GM19351 (cell line): ENCODE measurements at regions not wholly inside any gene's neighbourhood (a gene's known extent, or its start where the extent isn't known, plus 50 kb on each side); places are given as distances from the start of the nearest gene placed in this dataset.

Experiments used
- ATAC-seq: cut with Tn5 transposase; IDR thresholded peaks from one replicate; pipeline ENCODE4 v1.9.1; 2021; ENCODE audit warnings: mild to moderate bottlenecking, moderate library complexity; ENCODE audit not compliant: unreplicated experiment

DNA sequence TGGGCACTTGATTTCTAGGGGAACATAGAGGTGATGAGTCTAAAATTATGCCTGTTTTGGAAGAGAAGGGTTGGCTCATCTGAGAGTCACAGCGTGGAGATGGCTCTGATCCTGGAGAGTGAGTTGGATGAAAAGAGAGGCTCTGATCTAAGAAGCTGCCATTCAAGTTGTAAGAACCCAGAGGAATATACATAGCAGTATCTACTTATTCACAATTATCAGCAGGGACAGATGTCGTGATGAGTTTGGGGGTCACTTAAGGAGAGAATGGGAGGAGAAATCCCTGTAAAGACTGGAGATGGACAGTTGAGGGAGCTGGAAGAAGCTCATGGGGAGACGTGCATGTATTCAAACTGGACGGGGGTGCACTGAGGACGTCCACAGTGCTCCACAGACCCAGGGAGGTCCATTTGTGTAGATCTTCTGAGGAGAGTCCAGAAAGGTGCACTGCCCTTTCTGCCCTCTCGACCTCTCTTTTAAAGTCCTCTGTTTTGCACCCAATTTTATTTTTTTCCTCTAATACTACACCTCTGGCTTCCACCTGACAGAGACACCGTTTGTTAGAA lies 124.7 kb upstream of the SSTR4 start:
- ATAC-seq: no peak

DNA sequence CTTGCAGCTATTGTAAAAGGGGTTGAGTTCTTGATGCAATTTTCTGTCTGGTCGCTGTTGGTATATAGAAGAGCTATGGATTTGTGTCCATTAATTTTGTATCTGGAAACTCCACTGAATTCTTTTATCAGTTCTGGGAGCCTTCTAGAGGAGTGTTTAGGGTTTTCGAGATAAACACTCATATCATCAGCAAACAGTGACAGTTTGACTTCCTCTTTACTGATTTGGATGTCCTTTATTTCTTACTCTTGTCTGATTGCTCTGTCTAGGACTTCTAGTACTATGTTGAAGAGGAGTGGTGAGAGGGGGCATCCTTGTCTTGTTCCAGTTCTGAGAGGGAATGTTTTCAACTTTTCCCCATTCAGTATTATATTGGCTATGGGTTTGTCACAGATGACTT lies 120.8 kb upstream of the SSTR4 start:
- no peak for ATAC-seq

DNA sequence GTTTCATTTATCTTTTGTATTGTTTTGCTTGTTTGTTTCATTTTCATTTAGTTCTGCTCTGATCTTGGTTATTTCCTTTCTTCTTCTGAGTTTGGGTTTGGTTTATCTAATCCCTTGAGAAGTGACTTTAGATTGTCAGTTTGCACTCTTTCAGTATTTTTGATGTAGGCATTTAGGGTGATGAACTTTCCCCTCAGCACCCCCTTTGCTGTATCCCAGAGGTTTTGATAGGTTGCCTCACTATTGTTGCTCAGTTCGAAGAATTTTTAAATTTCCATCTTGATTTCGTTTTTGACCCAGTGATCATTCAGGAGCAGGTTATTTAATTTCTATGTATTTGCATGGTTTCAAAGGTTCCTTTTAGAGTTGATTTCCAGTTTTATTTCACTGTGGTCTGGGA lies 119.6 kb upstream of the SSTR4 start:
- ATAC-seq: no peak

GRCh38 chr20:22916021-22916842 lies 118.9 kb upstream of the SSTR4 start:
- no peak for ATAC-seq

DNA sequence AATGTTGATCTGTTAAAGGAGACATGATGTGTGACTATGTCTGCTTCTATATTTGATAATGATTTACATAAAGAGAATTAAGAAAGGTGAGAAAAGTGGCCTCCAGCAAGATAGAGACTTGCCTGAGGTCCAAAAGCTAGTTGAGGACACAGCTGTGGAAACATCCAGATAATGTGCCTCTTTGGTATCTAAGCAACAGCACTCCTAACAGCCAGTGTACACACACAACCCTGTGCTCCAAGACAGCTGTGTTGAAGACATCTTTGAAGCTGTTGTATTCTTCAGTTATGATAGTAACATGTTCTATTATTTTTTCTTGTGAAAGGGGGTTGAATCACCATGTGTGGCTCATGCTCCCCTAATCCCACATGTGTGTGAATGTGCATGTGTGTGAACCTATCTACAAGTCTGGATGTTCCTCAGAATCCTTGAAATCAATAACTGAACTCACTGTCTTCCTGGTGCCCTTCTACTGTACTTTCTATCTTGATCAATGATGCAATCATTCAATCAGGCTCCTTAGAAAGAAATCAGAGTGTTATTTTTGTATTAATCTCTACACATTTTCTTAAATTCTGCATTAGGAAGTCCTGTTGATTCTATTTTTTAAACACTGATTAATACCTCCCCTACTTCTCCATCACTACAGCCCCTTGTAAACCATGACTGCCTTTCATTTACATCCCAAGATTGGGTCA lies 116.7 kb upstream of the SSTR4 start:
- no peak for ATAC-seq

- ATAC-seq: no peak
Observed at GRCh38 chr20:22920898-22921297, 114.2 kb upstream of the SSTR4 start.

- no peak for ATAC-seq
Observed at GRCh38 chr20:22921595-22922421, 113.3 kb upstream of the SSTR4 start.

- no peak for ATAC-seq
Observed at GRCh38 chr20:22922987-22923386, 112.1 kb upstream of the SSTR4 start.

- no peak for ATAC-seq
Observed at GRCh38 chr20:22924046-22924737, 110.9 kb upstream of the SSTR4 start.

GRCh38 chr20:22924949-22925612 lies 110.0 kb upstream of the SSTR4 start:
- ATAC-seq: no peak

DNA sequence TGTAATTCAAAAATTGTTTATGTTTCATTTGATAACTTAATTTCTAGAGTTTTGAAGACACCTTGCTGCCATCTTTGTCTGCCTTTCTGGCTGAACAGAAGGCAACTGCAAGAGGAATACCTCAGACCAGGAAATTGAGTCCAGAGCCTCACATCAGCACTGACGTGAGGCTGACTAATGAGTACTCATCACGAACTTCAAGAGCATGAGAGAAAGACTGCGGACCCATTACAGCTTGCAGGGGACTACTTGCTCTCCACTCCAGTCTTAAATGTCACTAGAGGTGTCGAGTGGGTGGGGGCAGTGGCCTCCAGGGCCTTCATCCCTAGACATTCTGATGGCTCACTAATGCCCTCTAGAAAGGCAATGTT lies 109.5 kb upstream of the SSTR4 start:
- no peak for ATAC-seq

DNA sequence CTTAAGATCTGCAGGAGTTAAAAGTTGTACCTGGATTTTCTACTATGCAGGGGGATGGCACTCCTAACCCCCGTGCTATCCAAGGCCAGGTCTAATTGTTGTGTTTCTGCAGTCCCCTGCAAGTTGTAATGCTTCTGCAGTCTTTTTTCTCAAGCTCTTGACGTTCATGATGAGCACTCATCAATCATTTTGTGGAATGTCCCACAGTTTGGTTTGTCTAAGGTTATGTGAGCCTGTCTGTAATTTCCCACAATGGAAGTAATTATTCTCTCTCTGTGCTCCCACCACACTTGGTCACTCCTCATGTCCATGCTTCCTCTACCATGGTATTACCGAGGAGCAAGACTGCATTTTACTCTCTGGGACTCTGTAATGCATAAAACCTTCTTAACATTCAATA lies 107.6 kb upstream of the SSTR4 start:
- no peak for ATAC-seq

DNA sequence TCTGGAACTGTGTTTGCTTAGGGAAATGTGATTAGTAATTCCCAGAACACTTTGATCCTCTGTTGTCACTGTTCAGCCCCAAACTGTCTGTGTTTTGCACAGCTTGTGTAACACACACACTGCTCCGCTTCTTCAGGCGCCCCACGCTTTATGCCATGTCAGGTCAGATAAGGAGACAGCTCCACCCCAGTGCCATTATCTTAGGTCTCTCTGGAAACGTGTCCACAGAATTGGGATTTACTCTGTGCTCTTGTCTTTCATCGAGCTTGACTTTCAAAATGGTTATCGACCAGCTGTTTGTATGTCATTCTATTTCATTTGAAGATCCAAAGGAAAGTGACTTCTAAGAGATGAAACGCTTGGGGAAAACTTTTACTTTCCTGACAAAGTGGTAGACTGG lies 106.4 kb upstream of the SSTR4 start:
- ATAC-seq: no peak

DNA sequence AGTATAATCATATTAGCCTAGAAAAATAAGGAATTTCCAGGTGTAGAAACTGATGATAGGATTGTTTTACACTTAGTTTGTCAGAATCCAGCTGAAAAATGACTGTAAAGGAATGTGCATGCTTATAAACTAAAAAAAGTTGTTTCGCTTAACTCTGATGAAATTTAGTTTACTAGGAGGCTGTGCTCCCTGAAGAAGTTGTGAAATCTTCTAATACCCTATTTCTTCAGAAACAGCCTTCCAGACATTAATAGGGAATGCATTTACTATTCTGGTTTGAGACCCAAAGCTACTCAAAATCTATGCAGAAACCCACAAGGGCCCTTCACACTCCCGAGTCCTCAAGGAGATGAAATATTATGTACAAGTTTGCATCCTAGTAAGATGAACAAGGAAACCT lies 105.5 kb upstream of the SSTR4 start:
- ATAC-seq: no peak

GRCh38 chr20:22931653-22932608 lies 103.2 kb upstream of the SSTR4 start:
- ATAC-seq: no peak

GRCh38 chr20:22939181-22939580 lies 95.9 kb upstream of the SSTR4 start:
- no peak for ATAC-seq

DNA sequence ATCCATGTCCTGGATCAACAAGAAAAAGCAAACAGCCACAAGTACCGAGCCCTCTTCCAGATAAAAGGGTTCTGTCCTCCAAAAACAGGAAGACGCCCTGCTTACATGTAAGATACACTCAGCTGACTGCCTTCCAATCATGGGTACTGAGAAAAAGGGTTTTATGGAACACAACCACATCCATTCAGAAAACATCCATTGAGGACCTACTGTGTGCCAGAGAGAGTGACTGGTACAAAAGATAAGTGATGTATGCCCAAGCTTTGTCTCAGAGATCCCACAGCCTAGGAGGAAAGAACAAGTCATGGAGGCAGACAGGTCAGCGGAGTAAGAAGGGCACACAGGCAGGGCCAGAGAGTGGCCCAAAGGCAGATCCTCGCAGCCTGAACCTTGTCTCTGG lies 94.8 kb upstream of the SSTR4 start:
- ATAC-seq: no peak

GRCh38 chr20:22941550-22941949 lies 93.6 kb upstream of the SSTR4 start:
- no peak for ATAC-seq

- no peak for ATAC-seq
Observed at GRCh38 chr20:22942742-22943141, 92.4 kb upstream of the SSTR4 start.
